SK-N-SH (cell line): ENCODE measurements at regions not wholly inside any gene's neighbourhood (a gene's known extent, or its start where the extent isn't known, plus 50 kb on each side); places are given as distances from the start of the nearest gene placed in this dataset.

Source experiments
- CTCF ChIA-PET: fragments of 300-600, 350-600 bp; formaldehyde crosslinking; extraction: SDS; loops from one replicate; lab custom pipeline; 2021; lab: Yijun Ruan, JAX
- POLR2A ChIA-PET: fragments of 350-600 bp; sonication (Branson Sonifier 250); formaldehyde crosslinking; extraction: SDS; loops from one replicate; lab custom pipeline; 2020; ENCODE audit warnings: antibody characterized with exemption, inconsistent platforms; lab: Yijun Ruan, JAX
- DNase-seq: peaks from one replicate; pipeline ENCODE4 v3.0.0; 2012
- H2AFZ ChIP-seq: fragments of 200-600 bp; sonication (generic); 2 replicates; pipeline ENCODE4 v1.8.1; 2016; ENCODE audit warnings: antibody characterized with exemption, mild to moderate bottlenecking, low read depth
- H3F3A ChIP-seq: fragments of 200-600 bp; sonication (generic); replicated peaks from 2 replicates; pipeline ENCODE3; 2016; ENCODE audit warnings: antibody characterized with exemption, mild to moderate bottlenecking; ENCODE audit not compliant: insufficient read depth
- H3K27ac ChIP-seq, 2 experiments: fragments of 200-500 bp in 1 of 2; fragments of 200-600 bp in 1 of 2; sonication (Bioruptor generic) in 1 of 2; sonication (generic), shearing (Covaris generic) in 1 of 2; 2 replicates each; pipeline versions ENCODE4 v1.5.1 to v1.6.1; 2014 to 2016; ENCODE audit warnings: low read depth in 2 of 2, inconsistent platforms in 1 of 2, low read length in 1 of 2, mild to moderate bottlenecking in 1 of 2, mixed read lengths in 1 of 2
- H3K27me3 ChIP-seq: fragments of 200-600 bp; sonication (generic), shearing (Covaris generic); 2 replicates; pipeline ENCODE4 v1.6.1; 2016; ENCODE audit warnings: mixed run types; ENCODE audit not compliant: insufficient read depth
- H3K36me3 ChIP-seq, 2 experiments: fragments of 200-500 bp in 1 of 2; fragments of 200-600 bp in 1 of 2; sonication (Bioruptor generic) in 1 of 2; sonication (generic) in 1 of 2; replicated peaks in 1 of 2; 2 replicates each; pipeline versions ENCODE3 to v1.5.1; 2014 to 2016; ENCODE audit warnings: low read length in 1 of 2, mild to moderate bottlenecking in 1 of 2; ENCODE audit not compliant: insufficient read depth in 2 of 2, control insufficient read depth in 1 of 2
- H3K4me1 ChIP-seq, 2 experiments: fragments of 200-500 bp in 1 of 2; fragments of 200-600 bp in 1 of 2; sonication (Bioruptor generic) in 1 of 2; sonication (generic), shearing (Covaris generic) in 1 of 2; 2 replicates each; pipeline versions ENCODE4 v1.5.1 to v1.6.1; 2014 to 2016; ENCODE audit warnings: low read depth in 1 of 2, low read length in 1 of 2, mixed run types in 1 of 2; ENCODE audit not compliant: insufficient read depth in 2 of 2, control insufficient read depth in 1 of 2
- H3K4me2 ChIP-seq: fragments of 200-600 bp; sonication (generic), shearing (Covaris generic); 2 replicates; pipeline ENCODE4 v1.6.1; 2017; ENCODE audit warnings: mixed run types
- H3K4me3 ChIP-seq, 2 experiments: fragments of 200-500 bp in 1 of 2; fragments of 200-600 bp in 1 of 2; sonication (Bioruptor generic) in 1 of 2; sonication (generic), shearing (Covaris generic) in 1 of 2; 2 replicates each; pipeline versions ENCODE4 v1.5.1 to v1.8.1; 2014 to 2016; ENCODE audit warnings: low read depth in 2 of 2, inconsistent platforms in 1 of 2, low read length in 1 of 2, mild to moderate bottlenecking in 1 of 2, mixed read lengths in 1 of 2, moderate library complexity in 1 of 2
- H3K79me2 ChIP-seq: fragments of 200-600 bp; sonication (generic); 2 replicates; pipeline ENCODE4 v1.8.1; 2017; ENCODE audit warnings: mild to moderate bottlenecking; ENCODE audit not compliant: insufficient read depth
- H3K9ac ChIP-seq: fragments of 200-600 bp; sonication (generic); 2 replicates; pipeline ENCODE4 v1.6.1; 2017; ENCODE audit warnings: mixed run types
- H3K9me2 ChIP-seq: fragments of 200-600 bp; sonication (generic); 2 replicates; pipeline ENCODE4 v1.6.1; 2017; ENCODE audit warnings: mixed run types
- H3K9me3 ChIP-seq: fragments of 200-600 bp; sonication (generic); 2 replicates; pipeline ENCODE4 v1.6.1; 2017; ENCODE audit warnings: mixed run types, mild to moderate bottlenecking, moderate library complexity
- H4K20me1 ChIP-seq: fragments of 200-600 bp; sonication (generic); 2 replicates; pipeline ENCODE4 v1.6.1; 2017; ENCODE audit warnings: mild to moderate bottlenecking, mixed run types; ENCODE audit not compliant: insufficient read depth
- ELF1 ChIP-seq: IDR thresholded peaks from 2 replicates; pipeline ENCODE4 v1.4.0; 2012
- EP300 ChIP-seq, 2 experiments: IDR thresholded peaks; 2 replicates each; pipeline versions ENCODE4 v1.4.0 to v1.6.1; 2012; ENCODE audit warnings: borderline replicate concordance in 1 of 2, low read depth in 1 of 2, low read length in 1 of 2
- EZH2phosphoT487 ChIP-seq: fragments of 200-600 bp; sonication (generic); IDR thresholded peaks from 2 replicates; pipeline ENCODE4 v1.6.1; 2017; ENCODE audit warnings: low read depth, mixed run types, mild to moderate bottlenecking, antibody characterized with exemption, moderate library complexity, borderline replicate concordance
- GATA2 ChIP-seq: sonication (generic); formaldehyde crosslinking; IDR thresholded peaks from 2 replicates; pipeline ENCODE4 v1.5.0; 2020; ENCODE audit warnings: mild to moderate bottlenecking, missing genetic modification reagents
- JUND ChIP-seq: IDR thresholded peaks from 2 replicates; pipeline ENCODE4 v1.4.0; 2012
- MEF2A ChIP-seq: IDR thresholded peaks from 2 replicates; pipeline ENCODE4 v1.4.0; 2012; ENCODE audit warnings: low read depth, borderline replicate concordance
- MXI1 ChIP-seq: IDR thresholded peaks from 2 replicates; pipeline ENCODE4 v1.6.1; 2012; ENCODE audit warnings: mild to moderate bottlenecking, low read depth, low read length, improper control_type of control experiment
- NFIC ChIP-seq: IDR thresholded peaks from 2 replicates; pipeline ENCODE4 v1.4.0; 2012; ENCODE audit warnings: borderline replicate concordance
- NRF1 ChIP-seq: IDR thresholded peaks from 2 replicates; pipeline ENCODE4 v1.6.1; 2012; ENCODE audit warnings: low read depth, mild to moderate bottlenecking, low read length
- RCOR1 ChIP-seq: fragments of 150-350 bp; IDR thresholded peaks from 2 replicates; pipeline ENCODE4 v1.6.1; 2017; ENCODE audit warnings: antibody characterized with exemption, low read length
- RFX5 ChIP-seq: IDR thresholded peaks from 2 replicates; pipeline ENCODE4 v1.6.1; 2012; ENCODE audit warnings: mild to moderate bottlenecking, improper control_type of control experiment, low read length
- SIN3A ChIP-seq: IDR thresholded peaks from 2 replicates; pipeline ENCODE4 v1.6.1; 2012; ENCODE audit warnings: low read depth, mild to moderate bottlenecking, low read length, moderate library complexity, borderline replicate concordance
- SMC3 ChIP-seq: IDR thresholded peaks from 2 replicates; pipeline ENCODE4 v1.6.1; 2012; ENCODE audit warnings: low read depth, low read length, improper control_type of control experiment
- TCF12 ChIP-seq: IDR thresholded peaks from 2 replicates; pipeline ENCODE4 v1.4.0; 2012
- YY1 ChIP-seq: IDR thresholded peaks from 2 replicates; pipeline ENCODE4 v1.4.0; 2012; ENCODE audit warnings: low read depth, mild to moderate bottlenecking
- WGBS: methylation state at CpG from one replicate; pipeline ENCODE4 v1.1.6; 2017; ENCODE audit warnings: low lambda C conversion rate; 5-methylcytosine and 5-hydroxymethylcytosine counted together
- TF ChIP-seq, protein P1 (sequence below): fragments of 150-350 bp; IDR thresholded peaks from 2 replicates; pipeline ENCODE4 v1.6.1; 2017; ENCODE audit warnings: antibody characterized with exemption, low read length, low read depth, borderline replicate concordance
- TF ChIP-seq, protein P2 (sequence below): fragments of 200-600 bp; sonication (generic); IDR thresholded peaks from 2 replicates; pipeline ENCODE4 v1.6.1; 2017; ENCODE audit warnings: antibody characterized with exemption, mild to moderate bottlenecking, moderate library complexity
- TF ChIP-seq, protein P3 (sequence below): IDR thresholded peaks from 2 replicates; pipeline ENCODE4; 2012
- TF ChIP-seq, protein P4 (sequence below): fragments of 150-350 bp; IDR thresholded peaks from 2 replicates; pipeline ENCODE4 v1.6.1; 2016; ENCODE audit warnings: mild to moderate bottlenecking, low read depth, low read length

DNA sequence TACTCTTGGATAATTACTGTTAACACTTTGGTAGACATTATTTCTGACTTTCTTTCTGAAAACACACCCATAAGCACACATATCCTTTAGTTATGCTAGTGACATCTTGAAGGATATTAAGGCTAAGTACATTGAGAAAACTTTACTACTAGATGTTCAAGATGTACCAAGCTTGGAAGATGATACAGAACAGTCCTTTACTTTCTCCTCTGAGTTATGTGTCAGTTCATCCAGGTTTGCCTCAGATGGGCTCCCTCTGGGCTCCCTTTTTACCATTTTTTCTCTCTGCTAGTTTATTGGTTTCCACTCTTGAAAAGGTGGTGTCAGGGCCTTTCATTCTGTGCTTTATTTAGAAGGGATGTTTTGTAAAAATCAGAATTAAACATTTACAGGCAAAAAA lies 172.3 kb downstream of the S1PR1 start:
- DNase-seq, result no peak
- Histone ChIP-seq H3K36me3 (no peaks in the 10 kb centered on the region), H4K20me1 (no peaks in the 10 kb centered on the region), H3K9ac (no peak overlapping the region), H3K27ac (no peak overlapping the region), H3K4me1 (peaks cover 0 to 14% of the 10 kb centered on the region in 2 experiments; a peak in 2 of 4 replicates), H3K79me2 (no peaks in the 10 kb centered on the region), H2AFZ (no peak overlapping the region), H3F3A (no peaks in the 10 kb centered on the region), H3K4me2 (no peak overlapping the region), H3K4me3 (no peak overlapping the region), H3K9me2 (no peaks in the 10 kb centered on the region), H3K27me3 (no peaks in the 10 kb centered on the region), H3K9me3 (no peaks in the 10 kb centered on the region)
- ChIA-PET POLR2A (no interaction called here), CTCF (interaction anchor here (1.4 to 1.5 kb wide), 2 partner anchors 33 to 100 kb away, joined by 3 to 5 read pairs; no protein-coding TSS in a partner anchor)
- TF ChIP-seq, protein P1, sequence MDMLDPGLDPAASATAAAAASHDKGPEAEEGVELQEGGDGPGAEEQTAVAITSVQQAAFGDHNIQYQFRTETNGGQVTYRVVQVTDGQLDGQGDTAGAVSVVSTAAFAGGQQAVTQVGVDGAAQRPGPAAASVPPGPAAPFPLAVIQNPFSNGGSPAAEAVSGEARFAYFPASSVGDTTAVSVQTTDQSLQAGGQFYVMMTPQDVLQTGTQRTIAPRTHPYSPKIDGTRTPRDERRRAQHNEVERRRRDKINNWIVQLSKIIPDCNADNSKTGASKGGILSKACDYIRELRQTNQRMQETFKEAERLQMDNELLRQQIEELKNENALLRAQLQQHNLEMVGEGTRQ, result no peak
- TF ChIP-seq GATA2 (CRISPR knock-in tag) (no peak), SIN3A (no peak), SMC3 (no peak), YY1 (no peak), ELF1 (no peak), NFIC (no peak), RFX5 (no peak), MEF2A (no peak)
- TF ChIP-seq, protein P2, sequence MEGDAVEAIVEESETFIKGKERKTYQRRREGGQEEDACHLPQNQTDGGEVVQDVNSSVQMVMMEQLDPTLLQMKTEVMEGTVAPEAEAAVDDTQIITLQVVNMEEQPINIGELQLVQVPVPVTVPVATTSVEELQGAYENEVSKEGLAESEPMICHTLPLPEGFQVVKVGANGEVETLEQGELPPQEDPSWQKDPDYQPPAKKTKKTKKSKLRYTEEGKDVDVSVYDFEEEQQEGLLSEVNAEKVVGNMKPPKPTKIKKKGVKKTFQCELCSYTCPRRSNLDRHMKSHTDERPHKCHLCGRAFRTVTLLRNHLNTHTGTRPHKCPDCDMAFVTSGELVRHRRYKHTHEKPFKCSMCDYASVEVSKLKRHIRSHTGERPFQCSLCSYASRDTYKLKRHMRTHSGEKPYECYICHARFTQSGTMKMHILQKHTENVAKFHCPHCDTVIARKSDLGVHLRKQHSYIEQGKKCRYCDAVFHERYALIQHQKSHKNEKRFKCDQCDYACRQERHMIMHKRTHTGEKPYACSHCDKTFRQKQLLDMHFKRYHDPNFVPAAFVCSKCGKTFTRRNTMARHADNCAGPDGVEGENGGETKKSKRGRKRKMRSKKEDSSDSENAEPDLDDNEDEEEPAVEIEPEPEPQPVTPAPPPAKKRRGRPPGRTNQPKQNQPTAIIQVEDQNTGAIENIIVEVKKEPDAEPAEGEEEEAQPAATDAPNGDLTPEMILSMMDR, result no peak

DNA sequence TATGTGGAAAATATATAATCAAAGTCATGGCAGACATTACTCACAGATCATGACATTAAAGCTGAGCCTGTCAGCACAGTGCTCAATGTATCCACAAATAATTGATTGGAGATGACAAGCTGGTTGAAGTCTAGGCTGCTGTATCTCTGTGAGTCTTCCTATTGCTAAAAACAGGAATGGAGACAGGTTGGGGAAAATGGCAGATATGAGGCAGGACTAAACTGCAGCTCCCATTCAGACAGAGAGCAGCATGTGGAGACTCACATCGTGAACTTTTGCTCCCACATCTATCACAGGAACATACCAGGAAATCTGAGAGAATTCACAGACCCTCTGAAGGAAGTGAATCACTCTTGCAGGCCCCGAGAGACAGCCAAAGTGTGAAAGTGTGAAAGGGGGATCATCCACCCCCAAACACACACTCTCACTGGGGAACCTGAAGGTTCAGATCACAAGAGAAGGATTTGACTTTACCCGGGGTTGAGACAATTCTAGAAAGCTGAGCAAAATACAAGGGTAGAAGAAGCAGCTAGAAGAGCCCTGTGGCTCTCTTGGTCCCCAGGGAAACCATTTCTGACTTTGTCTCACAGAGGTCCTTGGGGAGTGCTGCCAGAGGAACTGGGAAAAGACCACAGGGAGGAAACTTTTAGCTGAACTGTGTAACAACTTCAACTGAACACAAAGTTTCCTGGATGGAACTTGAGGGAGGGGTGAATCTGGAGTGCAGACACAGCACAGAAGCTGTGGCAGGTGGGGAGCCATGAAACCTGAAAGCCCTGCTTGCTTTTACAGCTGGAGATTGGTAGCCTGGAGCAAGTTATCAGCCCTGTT lies 173.4 kb downstream of the S1PR1 start:
- POLR2A ChIA-PET, result no interaction called here
- TF ChIP-seq, protein P3, sequence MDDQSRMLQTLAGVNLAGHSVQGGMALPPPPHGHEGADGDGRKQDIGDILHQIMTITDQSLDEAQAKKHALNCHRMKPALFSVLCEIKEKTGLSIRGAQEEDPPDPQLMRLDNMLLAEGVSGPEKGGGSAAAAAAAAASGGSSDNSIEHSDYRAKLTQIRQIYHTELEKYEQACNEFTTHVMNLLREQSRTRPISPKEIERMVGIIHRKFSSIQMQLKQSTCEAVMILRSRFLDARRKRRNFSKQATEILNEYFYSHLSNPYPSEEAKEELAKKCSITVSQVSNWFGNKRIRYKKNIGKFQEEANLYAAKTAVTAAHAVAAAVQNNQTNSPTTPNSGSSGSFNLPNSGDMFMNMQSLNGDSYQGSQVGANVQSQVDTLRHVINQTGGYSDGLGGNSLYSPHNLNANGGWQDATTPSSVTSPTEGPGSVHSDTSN, result no peak
- TF ChIP-seq EZH2phosphoT487 (no peak), RCOR1 (no peak), JUND (no peak), NFIC (no peak), TCF12 (no peak), NRF1 (no peak), MXI1 (no peak), EP300 (IDR thresholded peaks at IDR 0.05; ENCODE audit: borderline replicate concordance in 1 of 2, low read depth in 1 of 2, low read length in 1 of 2) (no peak)
- TF ChIP-seq, protein P2, result no peak
- TF ChIP-seq, protein P1, result no peak
- TF ChIP-seq, protein P4, sequence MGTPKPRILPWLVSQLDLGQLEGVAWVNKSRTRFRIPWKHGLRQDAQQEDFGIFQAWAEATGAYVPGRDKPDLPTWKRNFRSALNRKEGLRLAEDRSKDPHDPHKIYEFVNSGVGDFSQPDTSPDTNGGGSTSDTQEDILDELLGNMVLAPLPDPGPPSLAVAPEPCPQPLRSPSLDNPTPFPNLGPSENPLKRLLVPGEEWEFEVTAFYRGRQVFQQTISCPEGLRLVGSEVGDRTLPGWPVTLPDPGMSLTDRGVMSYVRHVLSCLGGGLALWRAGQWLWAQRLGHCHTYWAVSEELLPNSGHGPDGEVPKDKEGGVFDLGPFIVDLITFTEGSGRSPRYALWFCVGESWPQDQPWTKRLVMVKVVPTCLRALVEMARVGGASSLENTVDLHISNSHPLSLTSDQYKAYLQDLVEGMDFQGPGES, result no peak

More for the DNA sequence above, 173.4 kb downstream of the S1PR1 start:
- Histone ChIP-seq H3F3A (no peaks in the 10 kb centered on the region), H3K4me2 (no peak overlapping the region), H3K4me1 (peaks cover 0 to 14% of the 10 kb centered on the region in 2 experiments; a peak in 2 of 4 replicates), H3K27ac (no peak overlapping the region), H3K9me2 (no peaks in the 10 kb centered on the region), H3K9ac (no peak overlapping the region), H4K20me1 (no peaks in the 10 kb centered on the region), H3K36me3 (no peaks in the 10 kb centered on the region), H2AFZ (no peak overlapping the region), H3K4me3 (no peak overlapping the region), H3K9me3 (no peaks in the 10 kb centered on the region), H3K79me2 (no peaks in the 10 kb centered on the region), H3K27me3 (no peaks in the 10 kb centered on the region)
- WGBS, result 16% methylated on average over 3 of the region's 3 CpGs
- CTCF ChIA-PET, result interaction anchor here (1.4 to 1.6 kb wide), 2 partner anchors 9 to 34 kb away, joined by 3 to 4 read pairs; no protein-coding TSS in a partner anchor
- DNase-seq, result no peak
